ENCODE measurements at regions not wholly inside any gene's neighbourhood (a gene's known extent, or its start where the extent isn't known, plus 50 kb on each side); places are given as distances from the start of the nearest gene placed in this dataset.

DNA sequence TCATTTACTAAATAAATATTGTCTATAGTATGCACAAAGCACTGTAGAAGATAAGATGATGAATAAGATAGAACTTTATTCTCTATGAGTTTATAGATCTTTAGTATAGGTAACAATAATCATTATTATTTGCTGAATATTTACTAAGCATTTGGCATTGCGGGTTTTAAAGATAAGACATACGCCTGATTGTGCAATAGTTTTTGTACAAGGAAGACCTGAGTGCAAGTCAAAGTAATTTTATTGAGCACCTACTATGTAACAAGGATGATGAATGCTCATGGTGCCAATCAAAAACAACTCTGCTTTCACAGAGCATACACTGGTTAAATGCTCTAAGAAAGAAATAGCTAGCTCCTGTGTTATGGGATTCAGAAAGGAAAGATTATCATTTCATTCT, 1461.7 kb upstream of the FLRT2 start:
- no peak for DNase-seq (ENCODE audit: low read depth)
- TF ChIP-seq, protein P1, sequence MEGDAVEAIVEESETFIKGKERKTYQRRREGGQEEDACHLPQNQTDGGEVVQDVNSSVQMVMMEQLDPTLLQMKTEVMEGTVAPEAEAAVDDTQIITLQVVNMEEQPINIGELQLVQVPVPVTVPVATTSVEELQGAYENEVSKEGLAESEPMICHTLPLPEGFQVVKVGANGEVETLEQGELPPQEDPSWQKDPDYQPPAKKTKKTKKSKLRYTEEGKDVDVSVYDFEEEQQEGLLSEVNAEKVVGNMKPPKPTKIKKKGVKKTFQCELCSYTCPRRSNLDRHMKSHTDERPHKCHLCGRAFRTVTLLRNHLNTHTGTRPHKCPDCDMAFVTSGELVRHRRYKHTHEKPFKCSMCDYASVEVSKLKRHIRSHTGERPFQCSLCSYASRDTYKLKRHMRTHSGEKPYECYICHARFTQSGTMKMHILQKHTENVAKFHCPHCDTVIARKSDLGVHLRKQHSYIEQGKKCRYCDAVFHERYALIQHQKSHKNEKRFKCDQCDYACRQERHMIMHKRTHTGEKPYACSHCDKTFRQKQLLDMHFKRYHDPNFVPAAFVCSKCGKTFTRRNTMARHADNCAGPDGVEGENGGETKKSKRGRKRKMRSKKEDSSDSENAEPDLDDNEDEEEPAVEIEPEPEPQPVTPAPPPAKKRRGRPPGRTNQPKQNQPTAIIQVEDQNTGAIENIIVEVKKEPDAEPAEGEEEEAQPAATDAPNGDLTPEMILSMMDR (IDR thresholded peaks at IDR 0.05; ENCODE audit: low read length, missing control alignments) = no peak
- H3K4me3 ChIP-seq (replicated peaks; ENCODE audit: low read depth, low read length) = no peak overlapping the region

DNA sequence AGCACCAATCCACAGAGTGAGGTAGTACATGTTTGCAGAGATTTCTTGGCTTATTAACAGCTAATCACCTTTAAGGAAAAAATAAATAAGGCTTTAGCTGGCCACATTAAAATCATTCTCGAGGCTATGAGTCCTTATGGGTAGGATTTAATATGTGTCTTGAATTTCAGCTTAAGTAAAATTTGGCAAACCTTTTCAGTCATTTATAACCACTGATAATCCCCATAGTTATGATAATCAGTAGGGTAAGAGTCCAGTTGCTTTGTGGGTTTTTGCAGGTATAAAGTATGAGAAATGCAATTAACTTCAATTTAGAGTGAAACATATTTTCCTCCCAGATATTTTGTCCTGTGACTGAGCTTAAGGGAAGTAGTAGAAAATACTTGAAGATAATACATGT, 1458.9 kb upstream of the FLRT2 start:
- TF ChIP-seq, protein P1 (IDR thresholded peaks at IDR 0.05; ENCODE audit: low read length, missing control alignments) = no peak
- no peak for DNase-seq (ENCODE audit: low read depth)
- H3K4me3 ChIP-seq (replicated peaks; ENCODE audit: low read depth, low read length) = no peak overlapping the region

DNA sequence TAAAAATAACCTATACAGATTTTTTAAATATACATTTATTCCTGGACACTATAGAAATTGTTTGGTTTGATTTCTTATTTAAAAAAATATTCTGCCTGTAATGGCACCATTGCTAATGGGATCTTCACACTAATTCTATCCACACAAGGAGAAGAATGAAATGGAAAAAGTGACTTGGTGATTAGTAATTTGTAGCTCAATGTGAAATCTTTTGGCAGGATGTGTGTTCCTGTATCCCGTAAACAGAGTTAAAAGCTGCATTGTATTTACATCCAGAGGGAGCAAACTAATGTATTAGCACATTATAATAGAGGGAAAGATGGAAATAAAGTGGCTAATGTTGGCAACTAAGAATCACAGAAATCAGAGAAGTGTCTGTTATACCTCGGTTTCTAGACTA, 1455.3 kb upstream of the FLRT2 start:
- no peak overlapping the region for H3K4me3 ChIP-seq (replicated peaks; ENCODE audit: low read depth, low read length)
- no peak for DNase-seq (ENCODE audit: low read depth)
- TF ChIP-seq, protein P1 (IDR thresholded peaks at IDR 0.05; ENCODE audit: low read length, missing control alignments) = no peak

DNA sequence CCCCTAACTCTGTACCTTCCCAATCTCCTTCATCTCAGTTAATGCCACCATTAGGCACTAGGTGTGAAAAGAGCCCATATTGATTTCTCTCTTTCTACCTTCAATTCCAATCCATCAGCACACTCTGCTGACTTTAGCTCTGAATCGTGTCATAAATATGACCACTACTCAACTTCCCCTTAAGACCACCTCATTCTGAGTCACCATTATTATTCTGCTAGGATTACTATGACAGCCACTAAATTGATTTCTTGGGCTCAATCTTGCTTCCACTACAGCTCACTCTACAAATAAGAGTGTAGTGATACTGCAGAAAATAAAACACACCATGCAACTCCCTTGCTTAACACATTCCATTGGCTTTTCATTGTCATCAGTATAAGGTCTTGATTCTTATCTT, 1449.0 kb upstream of the FLRT2 start:
- TF ChIP-seq, protein P1 (IDR thresholded peaks at IDR 0.05; ENCODE audit: low read length, missing control alignments) = no peak
- DNase-seq (ENCODE audit: low read depth) = no peak
- no peak overlapping the region for H3K4me3 ChIP-seq (replicated peaks; ENCODE audit: low read depth, low read length)

DNA sequence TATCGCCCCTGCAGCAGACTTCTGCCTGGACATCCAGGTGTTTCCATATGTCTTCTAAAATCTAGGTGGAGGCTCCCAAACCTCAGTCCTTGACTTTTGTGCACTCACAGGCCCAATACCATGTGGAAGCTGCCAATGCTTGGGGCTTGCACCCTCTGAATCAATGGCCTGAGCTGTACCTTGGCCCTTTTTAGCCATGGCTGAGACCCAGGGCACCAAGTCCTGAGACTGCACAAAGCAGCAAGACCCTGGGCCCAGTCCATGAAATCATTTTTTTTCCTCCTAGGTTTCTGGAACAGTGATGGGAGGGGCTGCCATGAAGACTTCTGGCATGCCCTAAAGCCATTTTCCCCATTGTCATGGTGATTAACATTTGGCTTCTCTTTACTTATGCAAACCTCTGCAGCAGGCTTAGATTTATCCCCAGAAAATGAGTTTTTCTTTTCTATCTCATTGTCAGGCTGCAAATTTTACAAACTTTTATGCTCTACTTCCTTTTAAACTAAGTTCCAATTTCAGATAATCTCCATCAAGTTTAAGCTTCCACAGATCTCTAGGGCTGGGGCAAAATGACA, 1445.8 kb upstream of the FLRT2 start:
- no peak overlapping the region for H3K4me3 ChIP-seq (replicated peaks; ENCODE audit: low read depth, low read length)

DNA sequence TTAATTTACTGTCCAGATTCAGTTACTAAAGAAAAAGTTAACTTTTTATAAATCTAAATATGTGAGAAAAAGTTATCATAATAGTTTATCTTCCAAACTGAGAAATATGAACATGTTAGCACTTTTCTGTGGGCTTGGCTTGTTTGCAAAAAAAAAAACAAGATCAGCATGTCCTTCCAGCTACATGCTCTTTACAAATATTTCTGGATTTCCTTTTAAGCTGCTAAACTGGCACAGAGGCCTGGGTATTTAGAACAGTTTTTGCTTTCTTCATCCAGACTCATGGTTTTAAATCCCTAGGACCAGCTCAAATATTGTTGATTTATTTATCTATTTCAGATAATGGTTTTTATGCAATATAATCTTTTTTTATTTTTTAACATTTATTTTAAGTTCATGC, 1444.5 kb upstream of the FLRT2 start:
- TF ChIP-seq, protein P1 (IDR thresholded peaks at IDR 0.05; ENCODE audit: low read length, missing control alignments) = no peak
- no peak for DNase-seq (ENCODE audit: low read depth)
- no peak overlapping the region for H3K4me3 ChIP-seq (replicated peaks; ENCODE audit: low read depth, low read length)

More for the DNA sequence above, 1445.8 kb upstream of the FLRT2 start:
- TF ChIP-seq, protein P1 (IDR thresholded peaks at IDR 0.05; ENCODE audit: low read length, missing control alignments) = no peak
- no peak for DNase-seq (ENCODE audit: low read depth)

DNA sequence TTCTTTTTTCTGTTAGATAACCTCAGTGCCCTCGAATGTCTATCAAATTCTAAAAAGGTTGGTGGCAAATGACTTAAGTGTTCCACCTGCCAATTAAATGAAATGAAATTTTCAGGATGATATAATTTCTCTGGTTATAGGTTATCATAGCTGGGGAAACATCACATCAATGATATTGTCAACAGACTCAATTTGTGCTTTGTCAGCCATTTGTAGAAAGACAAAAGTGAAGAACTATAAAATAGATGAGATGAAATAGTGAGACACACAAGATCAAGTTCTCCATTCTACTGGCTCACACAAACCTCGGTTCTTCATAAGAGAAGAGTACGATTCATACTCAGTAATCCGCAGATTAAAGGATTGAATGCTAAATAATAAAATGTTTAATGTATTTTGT, 1443.2 kb upstream of the FLRT2 start:
- no peak for DNase-seq (ENCODE audit: low read depth)
- TF ChIP-seq, protein P1 (IDR thresholded peaks at IDR 0.05; ENCODE audit: low read length, missing control alignments) = no peak

More for the DNA sequence above, 1443.2 kb upstream of the FLRT2 start:
- no peak overlapping the region for H3K4me3 ChIP-seq (replicated peaks; ENCODE audit: low read depth, low read length)

Measured in fibroblast of pulmonary artery (primary cell).